Subcutaneous abdominal adipose tissue (tissue), 5 donors: ENCODE measurements at regions not wholly inside any gene's neighbourhood (a gene's known extent, or its start where the extent isn't known, plus 50 kb on each side); places are given as distances from the start of the nearest gene placed in this dataset.

Experiments used
- H3K27ac ChIP-seq: one replicate; pipeline ENCODE4 v1.7.0; 2013; ENCODE audit warnings: low read depth, mild to moderate bottlenecking, inconsistent platforms, low read length, moderate library complexity
- H3K27me3 ChIP-seq, 5 donors: one replicate each; pipeline ENCODE4 v1.7.0; 2013; ENCODE audit warnings: low read length in 5 of 5, inconsistent platforms in 1 of 5; ENCODE audit not compliant: control insufficient read depth in 5 of 5, insufficient read depth in 4 of 5
- H3K36me3 ChIP-seq, 5 donors: one replicate each; pipeline ENCODE4 v1.7.0; 2013; ENCODE audit warnings: low read length in 5 of 5; ENCODE audit not compliant: control insufficient read depth in 5 of 5, insufficient read depth in 5 of 5
- H3K4me1 ChIP-seq, 5 donors: one replicate each; pipeline ENCODE4 v1.7.0; 2013; ENCODE audit warnings: low read length in 5 of 5, mild to moderate bottlenecking in 3 of 5, moderate library complexity in 1 of 5; ENCODE audit not compliant: control insufficient read depth in 5 of 5, insufficient read depth in 5 of 5
- H3K4me3 ChIP-seq, 5 donors: one replicate each; pipeline ENCODE4 v1.7.0; 2013; ENCODE audit warnings: low read length in 5 of 5, low read depth in 1 of 5
- H3K9ac ChIP-seq, 5 donors: one replicate each; pipeline ENCODE4 v1.7.0; 2013; ENCODE audit warnings: low read length in 5 of 5, mild to moderate bottlenecking in 4 of 5, moderate library complexity in 3 of 5
- H3K9me3 ChIP-seq, 5 donors: one replicate each; pipeline ENCODE4 v1.7.0; 2013; ENCODE audit warnings: low read length in 5 of 5; ENCODE audit not compliant: control insufficient read depth in 5 of 5
- donor health status: healthy.
- donor health status: healthy.
- donor health status: healthy.
- donor health status: healthy.
- donor health status: healthy.

DNA sequence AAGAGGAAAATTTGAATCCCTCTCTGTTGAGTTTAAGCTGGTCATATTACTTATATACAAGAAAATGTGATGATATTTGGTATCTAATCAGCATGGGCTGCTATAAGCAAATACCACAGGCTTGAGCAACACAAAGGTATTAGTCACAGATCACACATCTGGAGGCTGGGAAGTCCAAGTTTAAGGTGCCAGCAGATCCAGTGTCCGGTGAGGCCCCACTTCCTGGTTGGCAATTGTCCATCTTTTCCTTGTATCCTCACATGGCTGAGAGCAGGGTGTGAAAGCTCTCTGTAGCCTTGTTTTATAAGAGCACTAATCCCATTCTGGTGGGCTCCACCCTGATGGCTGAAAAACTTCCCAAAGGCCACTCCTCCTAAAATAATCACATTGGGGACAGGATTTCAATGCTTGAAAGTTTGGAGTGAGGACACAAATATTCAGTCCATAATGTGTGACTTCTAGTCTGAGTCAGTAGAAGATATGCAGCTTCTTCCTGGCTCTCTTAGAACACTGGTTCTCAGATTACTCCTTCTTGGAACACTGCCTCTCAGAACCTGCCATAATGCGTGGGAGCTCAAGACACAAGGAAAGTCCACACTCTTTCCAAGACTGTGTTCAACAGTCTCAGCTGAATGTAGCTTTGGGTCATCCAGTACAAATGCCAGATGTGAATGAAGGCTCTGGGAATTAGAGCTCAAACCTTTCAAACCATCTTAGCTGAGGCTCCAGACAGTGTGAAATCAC is 124.1 kb downstream of the PRDM9 start:
- no peaks in the 10 kb centered on the region for H3K36me3 ChIP-seq
- no peak overlapping the region for H3K4me3 ChIP-seq
- no peaks in the 10 kb centered on the region for H3K27me3 ChIP-seq
- no peaks in the 10 kb centered on the region for H3K9me3 ChIP-seq
- H3K9ac ChIP-seq = no peak overlapping the region
- no peak overlapping the region for H3K27ac ChIP-seq
- peaks cover 0 to 4% (median 0%) of the 10 kb centered on the region in 5 donors for H3K4me1 ChIP-seq

DNA sequence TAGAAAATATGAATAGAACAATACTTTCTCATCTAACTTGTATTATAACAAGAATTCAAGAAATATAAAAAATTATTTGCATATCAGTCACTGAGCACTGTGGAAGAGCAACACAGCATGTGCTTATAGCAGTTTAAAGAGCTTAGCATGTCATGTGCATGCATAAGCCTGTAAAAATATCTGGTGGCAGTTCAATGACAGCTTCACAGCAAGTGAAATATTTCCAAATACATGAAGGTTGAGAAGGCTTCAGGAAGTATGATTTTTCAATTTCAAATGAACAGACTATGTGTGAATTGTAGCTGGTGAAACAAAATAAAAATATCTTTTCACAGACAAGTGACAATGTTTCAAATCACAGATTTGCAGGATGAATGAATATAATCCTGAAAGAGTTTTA is 128.5 kb downstream of the PRDM9 start:
- H3K4me3 ChIP-seq = no peak overlapping the region

GRCh38 chr5:23639326-23639725 is 131.9 kb downstream of the PRDM9 start:
- no peaks in the 10 kb centered on the region for H3K36me3 ChIP-seq
- no peak overlapping the region for H3K27ac ChIP-seq
- H3K27me3 ChIP-seq = no peaks in the 10 kb centered on the region
- H3K4me1 ChIP-seq = no peaks in the 10 kb centered on the region
- H3K9ac ChIP-seq = no peak overlapping the region
- no peak overlapping the region for H3K4me3 ChIP-seq
- H3K9me3 ChIP-seq = peaks cover 0 to 5% (median 0%) of the 10 kb centered on the region in 5 donors

More for the DNA sequence above, 128.5 kb downstream of the PRDM9 start:
- H3K9ac ChIP-seq = no peak overlapping the region
- H3K27ac ChIP-seq = no peak overlapping the region
- H3K36me3 ChIP-seq = no peaks in the 10 kb centered on the region
- no peaks in the 10 kb centered on the region for H3K27me3 ChIP-seq
- H3K4me1 ChIP-seq = peaks cover 0 to 4% (median 0%) of the 10 kb centered on the region in 5 donors
- peaks cover 0 to 2% (median 0%) of the 10 kb centered on the region in 5 donors for H3K9me3 ChIP-seq

- Histone ChIP-seq H3K9ac (no peak overlapping the region), H3K27me3 (no peaks in the 10 kb centered on the region), H3K4me1 (no peaks in the 10 kb centered on the region), H3K9me3 (peaks cover 0 to 4% (median 0%) of the 10 kb centered on the region in 5 donors), H3K27ac (no peak overlapping the region), H3K4me3 (no peak overlapping the region), H3K36me3 (no peaks in the 10 kb centered on the region)
Observed at GRCh38 chr5:23648656-23649055, 141.2 kb downstream of the PRDM9 start.

DNA sequence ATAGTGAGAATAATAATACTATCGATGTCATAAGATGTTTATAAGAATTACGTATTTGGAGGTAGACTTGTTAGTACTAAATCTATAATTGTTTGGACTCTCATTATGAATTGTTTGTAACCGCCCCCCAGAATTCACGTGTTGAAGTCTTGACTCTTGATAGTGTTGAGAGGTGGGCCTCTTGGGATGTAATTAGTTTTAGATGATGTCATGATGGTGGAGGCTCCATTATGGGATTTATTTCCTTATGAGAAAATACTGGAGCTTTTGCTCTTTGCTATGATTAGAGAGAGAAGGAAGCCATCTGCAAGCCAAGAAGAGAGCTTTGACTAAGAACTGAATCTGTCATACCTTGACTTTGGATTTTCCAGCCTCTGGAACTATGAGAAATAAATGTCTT is 142.2 kb downstream of the PRDM9 start:
- no peak overlapping the region for H3K4me3 ChIP-seq
- H3K9ac ChIP-seq = no peak overlapping the region
- H3K27me3 ChIP-seq = no peaks in the 10 kb centered on the region
- H3K9me3 ChIP-seq = peaks cover 0 to 4% (median 0%) of the 10 kb centered on the region in 5 donors
- H3K4me1 ChIP-seq = no peaks in the 10 kb centered on the region
- no peaks in the 10 kb centered on the region for H3K36me3 ChIP-seq
- H3K27ac ChIP-seq = no peak overlapping the region

GRCh38 chr5:23655674-23656073 is 148.3 kb downstream of the PRDM9 start:
- Histone ChIP-seq H3K9ac (no peak overlapping the region), H3K9me3 (peaks cover 0 to 3% (median 0%) of the 10 kb centered on the region in 5 donors), H3K4me1 (no peaks in the 10 kb centered on the region), H3K27me3 (no peaks in the 10 kb centered on the region), H3K4me3 (no peak overlapping the region), H3K36me3 (no peaks in the 10 kb centered on the region), H3K27ac (no peak overlapping the region)

GRCh38 chr5:23675456-23675855 is 168.0 kb downstream of the PRDM9 start:
- no peaks in the 10 kb centered on the region for H3K36me3 ChIP-seq
- H3K4me3 ChIP-seq = no peak overlapping the region
- H3K27me3 ChIP-seq = no peaks in the 10 kb centered on the region

GRCh38 chr5:23677996-23678395 is 170.6 kb downstream of the PRDM9 start:
- Histone ChIP-seq H3K9me3 (peaks cover 0 to 15% (median 0%) of the 10 kb centered on the region in 5 donors), H3K27me3 (no peaks in the 10 kb centered on the region), H3K27ac (no peak overlapping the region), H3K4me1 (no peaks in the 10 kb centered on the region), H3K9ac (no peak overlapping the region), H3K36me3 (no peaks in the 10 kb centered on the region), H3K4me3 (no peak overlapping the region)

More at GRCh38 chr5:23675456-23675855, 168.0 kb downstream of the PRDM9 start:
- Histone ChIP-seq H3K27ac (no peak overlapping the region), H3K9me3 (peaks cover 0 to 15% (median 0%) of the 10 kb centered on the region in 5 donors), H3K4me1 (no peaks in the 10 kb centered on the region), H3K9ac (no peak overlapping the region)

DNA sequence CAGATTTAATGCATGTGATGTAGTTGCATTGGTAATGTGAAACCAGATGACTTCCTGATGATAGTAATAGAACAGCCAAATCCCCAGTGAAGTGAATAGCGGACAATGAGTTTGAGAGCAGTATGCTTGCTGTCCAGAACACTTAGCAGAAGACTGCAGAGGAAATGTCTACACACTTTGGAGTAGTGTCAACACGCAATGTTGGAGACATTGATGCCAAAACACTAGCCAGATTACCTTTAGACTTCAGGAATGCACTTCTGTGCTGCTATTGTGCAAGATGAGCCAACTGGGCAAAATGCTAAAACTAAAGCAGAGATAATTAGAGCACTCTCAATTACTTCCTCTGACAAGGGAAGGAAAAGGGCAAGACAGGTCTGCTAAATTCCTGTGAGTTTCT is 176.7 kb downstream of the PRDM9 start:
- Histone ChIP-seq H3K9me3 (no peaks in the 10 kb centered on the region), H3K4me3 (no peak overlapping the region), H3K9ac (no peak overlapping the region), H3K27me3 (no peaks in the 10 kb centered on the region), H3K4me1 (no peaks in the 10 kb centered on the region), H3K27ac (no peak overlapping the region), H3K36me3 (no peaks in the 10 kb centered on the region)

GRCh38 chr5:23703940-23704855 is 196.8 kb downstream of the PRDM9 start:
- no peak overlapping the region for H3K4me3 ChIP-seq
- no peak overlapping the region for H3K27ac ChIP-seq
- H3K27me3 ChIP-seq = no peaks in the 10 kb centered on the region
- H3K36me3 ChIP-seq = no peaks in the 10 kb centered on the region
- H3K9ac ChIP-seq = no peak overlapping the region
- H3K4me1 ChIP-seq = no peaks in the 10 kb centered on the region
- no peaks in the 10 kb centered on the region for H3K9me3 ChIP-seq
